Nephron progenitor cell (in vitro differentiated cells): ENCODE measurements at regions not wholly inside any gene's neighbourhood (a gene's known extent, or its start where the extent isn't known, plus 50 kb on each side); places are given as distances from the start of the nearest gene placed in this dataset.

ENCODE experiments used
- DNase-seq: peaks from one replicate; pipeline ENCODE4 v3.0.0; 2021
- H3K27ac Mint-ChIP-seq: 2 replicates; pipeline ENCODE4 v1.8.0; 2021; ENCODE audit warnings: mild to moderate bottlenecking, moderate library complexity, mixed read lengths
- H3K27me3 Mint-ChIP-seq: 2 replicates; pipeline ENCODE4 v1.8.0; 2021; ENCODE audit warnings: mild to moderate bottlenecking, low read depth, mixed read lengths; ENCODE audit not compliant: poor library complexity
- H3K36me3 Mint-ChIP-seq: 2 replicates; pipeline ENCODE4 v1.8.0; 2021; ENCODE audit warnings: low read depth, mixed read lengths
- H3K4me1 Mint-ChIP-seq: 2 replicates; pipeline ENCODE4 v1.8.0; 2021; ENCODE audit warnings: mixed read lengths
- H3K4me3 Mint-ChIP-seq: 2 replicates; pipeline ENCODE4 v1.8.0; 2021; ENCODE audit warnings: mild to moderate bottlenecking, moderate library complexity, mixed read lengths
- H3K9me3 Mint-ChIP-seq: 2 replicates; pipeline ENCODE4 v1.8.0; 2021; ENCODE audit warnings: mild to moderate bottlenecking, moderate library complexity, mixed read lengths
- TF ChIP-seq, protein P1 (sequence below): fragments of 200-600 bp; sonication (generic); IDR thresholded peaks from 2 replicates; pipeline ENCODE4 v1.5.0; 2021; ENCODE audit warnings: antibody characterized with exemption

DNA sequence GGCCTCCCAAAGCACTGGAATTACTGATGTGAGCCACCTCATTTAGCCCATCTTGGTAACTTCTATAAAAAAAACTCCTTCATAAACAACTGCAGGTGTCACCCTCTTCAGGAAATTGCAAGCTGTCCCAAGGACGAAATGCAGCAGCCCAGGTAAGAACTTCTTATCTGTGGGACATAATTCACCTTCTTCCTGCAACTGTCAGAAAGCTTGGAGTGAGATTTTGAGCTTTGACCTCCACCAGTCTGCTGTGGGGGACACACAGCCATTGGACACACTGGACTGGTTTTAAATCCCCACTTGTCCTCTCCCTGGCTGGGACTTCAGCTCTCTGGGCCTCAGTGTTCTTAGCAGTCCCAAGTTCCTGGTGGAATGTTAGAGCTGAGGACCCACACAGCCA lies 368.5 kb downstream of the MN1 start:
- H3K9me3 Mint-ChIP-seq, result peaks cover 37% of the 10 kb centered on the region
- peak overlapping the region; percentile 64 for H3K27ac Mint-ChIP-seq
- H3K4me1 Mint-ChIP-seq, result peaks cover 74% of the 10 kb centered on the region

DNA sequence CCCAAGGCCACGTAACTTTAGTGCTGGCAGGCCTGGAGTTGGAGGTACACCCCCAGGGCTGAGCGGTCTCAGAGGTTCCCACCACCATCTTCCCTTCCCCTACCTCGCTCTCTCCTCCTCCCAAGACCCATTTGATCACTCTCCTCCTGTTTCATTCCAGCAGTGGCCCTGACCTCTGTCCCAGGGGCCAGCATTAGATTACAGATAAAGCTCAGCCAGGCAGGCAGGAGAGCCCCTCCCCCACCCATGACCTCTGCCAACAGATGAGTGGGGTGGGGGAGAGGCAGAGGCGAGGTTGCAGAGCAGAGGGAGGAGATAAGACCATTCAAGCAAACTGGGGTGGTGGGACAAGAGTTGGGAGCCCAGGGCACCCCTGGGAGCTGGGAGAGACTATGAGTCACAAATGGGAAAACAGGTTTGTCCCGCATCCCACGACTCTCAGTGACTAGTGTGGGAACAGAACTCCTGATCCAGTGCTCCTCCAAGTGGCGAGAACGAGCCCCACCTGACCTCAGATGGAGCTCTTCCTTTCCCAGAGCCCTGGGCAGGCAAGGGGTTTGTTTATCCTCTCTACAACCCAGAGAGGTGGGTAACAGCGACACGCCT lies 367.9 kb downstream of the MN1 start:
- Mint-ChIP-seq H3K4me1 (peaks cover 78% of the 10 kb centered on the region), H3K27me3 (peaks cover 24% of the 10 kb centered on the region), H3K4me3 (peak overlapping the region; percentile 60), H3K27ac (peak overlapping the region; percentile 55), H3K9me3 (peaks cover 32% of the 10 kb centered on the region), H3K36me3 (peaks cover 8% of the 10 kb centered on the region)
- DNase-seq, result peak; percentile 68
- TF ChIP-seq, protein P1, sequence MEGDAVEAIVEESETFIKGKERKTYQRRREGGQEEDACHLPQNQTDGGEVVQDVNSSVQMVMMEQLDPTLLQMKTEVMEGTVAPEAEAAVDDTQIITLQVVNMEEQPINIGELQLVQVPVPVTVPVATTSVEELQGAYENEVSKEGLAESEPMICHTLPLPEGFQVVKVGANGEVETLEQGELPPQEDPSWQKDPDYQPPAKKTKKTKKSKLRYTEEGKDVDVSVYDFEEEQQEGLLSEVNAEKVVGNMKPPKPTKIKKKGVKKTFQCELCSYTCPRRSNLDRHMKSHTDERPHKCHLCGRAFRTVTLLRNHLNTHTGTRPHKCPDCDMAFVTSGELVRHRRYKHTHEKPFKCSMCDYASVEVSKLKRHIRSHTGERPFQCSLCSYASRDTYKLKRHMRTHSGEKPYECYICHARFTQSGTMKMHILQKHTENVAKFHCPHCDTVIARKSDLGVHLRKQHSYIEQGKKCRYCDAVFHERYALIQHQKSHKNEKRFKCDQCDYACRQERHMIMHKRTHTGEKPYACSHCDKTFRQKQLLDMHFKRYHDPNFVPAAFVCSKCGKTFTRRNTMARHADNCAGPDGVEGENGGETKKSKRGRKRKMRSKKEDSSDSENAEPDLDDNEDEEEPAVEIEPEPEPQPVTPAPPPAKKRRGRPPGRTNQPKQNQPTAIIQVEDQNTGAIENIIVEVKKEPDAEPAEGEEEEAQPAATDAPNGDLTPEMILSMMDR, result no peak

More for the DNA sequence above, 368.5 kb downstream of the MN1 start:
- Mint-ChIP-seq H3K4me3 (peak overlapping the region; percentile 6), H3K36me3 (peaks cover 12% of the 10 kb centered on the region), H3K27me3 (peaks cover 28% of the 10 kb centered on the region)
- TF ChIP-seq, protein P1, result no peak
- DNase-seq, result no peak

DNA sequence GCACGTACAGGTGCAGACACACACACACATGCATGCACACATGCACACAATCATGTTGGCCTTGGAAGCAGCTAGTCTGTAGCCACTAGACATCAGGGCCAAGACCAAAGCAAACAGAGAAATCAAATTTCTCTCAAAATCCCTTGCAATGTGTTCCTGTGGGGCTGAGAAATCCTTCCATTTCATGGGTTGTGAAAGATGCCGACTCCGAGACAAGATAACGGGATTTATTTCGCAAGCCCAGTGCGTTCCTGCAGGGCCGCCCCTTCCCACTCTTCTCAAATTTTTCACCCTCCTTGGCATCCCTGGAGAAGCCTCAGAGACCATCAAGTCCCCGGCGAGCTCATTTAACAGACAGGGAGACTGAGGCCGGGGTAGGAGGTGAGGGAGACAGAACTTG lies 366.7 kb downstream of the MN1 start:
- H3K27me3 Mint-ChIP-seq, result peaks cover 15% of the 10 kb centered on the region
- peaks cover 81% of the 10 kb centered on the region for H3K4me1 Mint-ChIP-seq
- TF ChIP-seq, protein P1, result no peak
- peaks cover 32% of the 10 kb centered on the region for H3K9me3 Mint-ChIP-seq
- DNase-seq, result no peak
- H3K4me3 Mint-ChIP-seq, result peak overlapping the region; percentile 23
- no peak overlapping the region for H3K27ac Mint-ChIP-seq
- H3K36me3 Mint-ChIP-seq, result peaks cover 8% of the 10 kb centered on the region

DNA sequence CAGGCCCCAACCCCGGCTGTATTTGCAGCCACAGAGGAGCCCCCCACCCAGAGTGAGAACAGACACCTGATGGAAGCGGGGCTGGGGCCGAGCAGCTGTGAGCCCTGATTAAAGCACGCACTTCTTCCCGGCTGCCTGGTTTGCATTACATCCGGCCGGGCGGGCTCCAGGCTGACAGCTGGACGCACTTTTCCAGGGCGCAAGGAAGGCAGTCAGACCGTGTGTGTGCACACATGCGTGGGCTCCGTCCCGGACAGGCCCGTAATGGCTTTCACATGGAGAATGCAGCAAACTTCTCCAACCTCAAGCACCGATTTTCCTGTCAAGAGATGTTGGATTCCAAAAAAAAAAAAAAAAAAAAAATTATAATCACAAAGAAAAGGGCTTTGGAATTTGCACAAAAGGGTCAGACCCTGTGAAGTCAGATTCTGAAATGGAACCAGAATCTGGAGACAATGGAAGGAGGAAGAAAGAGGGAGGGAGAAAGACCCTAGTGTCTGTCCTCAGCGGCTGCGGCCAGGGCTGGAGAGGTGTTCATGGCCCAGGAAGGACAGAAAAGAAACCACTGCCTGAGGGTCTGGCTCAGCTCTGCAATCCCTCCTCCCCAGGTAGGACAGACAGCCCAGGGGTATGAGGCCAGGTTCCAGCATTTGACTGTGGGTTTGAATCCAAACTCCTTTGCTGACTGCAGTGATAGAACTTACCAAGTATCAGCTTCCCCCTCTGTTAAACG lies 365.5 kb downstream of the MN1 start:
- peak; percentile 59 for DNase-seq

DNA sequence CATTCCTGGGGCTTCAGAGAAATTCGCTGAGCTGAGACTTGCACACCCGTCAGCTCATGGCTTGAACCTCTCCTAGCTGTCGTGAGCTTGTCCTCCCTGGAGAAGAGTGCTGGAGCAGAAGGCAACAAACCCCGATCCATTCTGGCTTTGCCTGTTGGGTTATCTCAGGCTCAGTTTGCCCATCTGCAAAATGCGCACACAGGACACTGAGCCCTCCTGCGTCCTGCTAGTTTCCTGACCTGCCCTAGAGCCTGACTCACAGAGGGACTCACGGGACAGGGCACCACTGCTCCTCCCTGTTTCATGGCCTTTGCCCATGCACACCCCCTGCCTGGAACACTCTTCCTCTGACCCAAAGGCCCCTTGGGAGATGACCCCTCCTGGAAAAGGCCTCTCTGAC lies 365.0 kb downstream of the MN1 start:
- Mint-ChIP-seq H3K4me3 (peak overlapping the region; percentile 25), H3K4me1 (peaks cover 80% of the 10 kb centered on the region), H3K9me3 (peaks cover 18% of the 10 kb centered on the region), H3K36me3 (peaks cover 8% of the 10 kb centered on the region), H3K27ac (no peak overlapping the region), H3K27me3 (peaks cover 19% of the 10 kb centered on the region)
- TF ChIP-seq, protein P1, result no peak
- peak; percentile 54 for DNase-seq

More for the DNA sequence above, 365.5 kb downstream of the MN1 start:
- Mint-ChIP-seq H3K4me1 (peaks cover 79% of the 10 kb centered on the region), H3K27ac (no peak overlapping the region), H3K27me3 (peaks cover 13% of the 10 kb centered on the region), H3K4me3 (no peak overlapping the region), H3K36me3 (peaks cover 8% of the 10 kb centered on the region), H3K9me3 (peaks cover 21% of the 10 kb centered on the region)
- TF ChIP-seq, protein P1, result no peak

DNA sequence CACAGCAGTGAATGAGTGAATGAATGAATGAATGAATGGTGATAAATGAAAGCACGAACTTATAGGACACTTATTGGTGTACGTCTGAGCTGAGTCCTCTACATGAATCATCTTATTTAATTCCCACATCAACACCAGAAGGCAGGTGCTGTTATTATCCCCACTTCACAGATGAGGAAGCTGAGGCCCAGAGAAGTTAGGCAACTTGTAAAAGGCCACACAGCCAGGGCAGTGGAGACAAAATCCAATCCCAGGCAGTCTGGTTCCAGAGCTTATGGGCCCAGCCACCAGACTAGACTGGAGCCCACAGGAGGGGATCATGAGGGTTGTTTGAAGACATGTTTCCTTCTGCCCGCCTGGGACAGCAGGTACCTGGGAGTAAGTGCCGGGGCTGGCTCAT lies 364.0 kb downstream of the MN1 start:
- peaks cover 10% of the 10 kb centered on the region for H3K9me3 Mint-ChIP-seq
- TF ChIP-seq, protein P1, result no peak
- no peak overlapping the region for H3K27ac Mint-ChIP-seq
- H3K27me3 Mint-ChIP-seq, result peaks cover 25% of the 10 kb centered on the region
- peaks cover 5% of the 10 kb centered on the region for H3K36me3 Mint-ChIP-seq
- H3K4me3 Mint-ChIP-seq, result no peak overlapping the region
- DNase-seq, result no peak
- H3K4me1 Mint-ChIP-seq, result peaks cover 83% of the 10 kb centered on the region
